B cell (primary cell): ENCODE measurements at regions not wholly inside any gene's neighbourhood (a gene's known extent, or its start where the extent isn't known, plus 50 kb on each side); places are given as distances from the start of the nearest gene placed in this dataset.

Experiments used
- ATAC-seq: fragments of 200-7000 bp; cut with Tn5 transposase; one replicate; pipeline ENCODE4 v1.10.0; 2021; ENCODE audit warnings: low read depth, mild to moderate bottlenecking, moderate number of reproducible peaks, moderate library complexity
- CTCF ChIA-PET: fragments of 350-600 bp; sonication (Branson Sonifier 250); formaldehyde crosslinking; loops from one replicate; lab custom pipeline; 2021; ENCODE audit warnings: antibody characterized with exemption, inconsistent platforms; lab: Charles Lee
- POLR2A ChIA-PET: fragments of 350-600 bp; sonication (Branson Sonifier 250); formaldehyde crosslinking; loops from one replicate; lab custom pipeline; 2021; ENCODE audit warnings: antibody characterized with exemption; lab: Charles Lee
- DNase-seq: peaks from one replicate; pipeline ENCODE4 v3.0.0; 2013
- H2AFZ ChIP-seq: 2 replicates; pipeline ENCODE4 v1.6.1; 2012; ENCODE audit warnings: mild to moderate bottlenecking, low read depth, low read length; ENCODE audit not compliant: insufficient read depth, poor library complexity, severe bottlenecking
- H3K27ac ChIP-seq, 2 donors: 1 replicate in 1 of 2; 2 replicates in 1 of 2; pipeline ENCODE4 v1.5.1; 2012 to 2013; ENCODE audit warnings: low read length in 2 of 2, mild to moderate bottlenecking in 2 of 2, moderate library complexity in 1 of 2
- H3K27me3 ChIP-seq, 4 experiments: fragments of 200-600 bp in 1 of 4; sonication (generic) in 1 of 4; replicated peaks in 1 of 4; 1 replicate in 2 of 4; 2 replicates in 2 of 4; pipeline versions ENCODE4 v1.6.1 to v1.7.0; 2013 to 2016; ENCODE audit warnings: low read length in 3 of 4, mild to moderate bottlenecking in 2 of 4, mixed read lengths in 1 of 4, moderate library complexity in 1 of 4; ENCODE audit not compliant: insufficient read depth in 4 of 4, control insufficient read depth in 3 of 4; ENCODE audit errors: control extremely low read depth in 1 of 4
- H3K36me3 ChIP-seq, 2 experiments: replicated peaks in 1 of 2; 1 replicate in 1 of 2; 2 replicates in 1 of 2; pipeline versions ENCODE4 v1.6.1 to v1.7.1; 2013; ENCODE audit warnings: low read length in 1 of 2; ENCODE audit not compliant: insufficient read depth in 2 of 2, control insufficient read depth in 1 of 2; ENCODE audit errors: control extremely low read depth in 1 of 2, extremely low read depth in 1 of 2
- H3K4me1 ChIP-seq, 2 donors: fragments of 200-600 bp in 1 of 2; sonication (generic) in 1 of 2; 1 replicate in 1 of 2; 2 replicates in 1 of 2; pipeline versions ENCODE4 v1.5.1 to v1.6.1; 2013 to 2017; ENCODE audit warnings: low read length in 2 of 2; ENCODE audit not compliant: control insufficient read depth in 2 of 2, insufficient read depth in 2 of 2
- H3K4me2 ChIP-seq: replicated peaks from 2 replicates; pipeline ENCODE3; 2012; ENCODE audit warnings: mild to moderate bottlenecking, low read depth, low read length; ENCODE audit not compliant: poor library complexity, severe bottlenecking
- H3K4me3 ChIP-seq, 5 experiments: fragments of 200-600 bp in 1 of 5; sonication (generic) in 1 of 5; 1 replicate in 3 of 5; 2 replicates in 2 of 5; pipeline versions ENCODE4 v1.5.1 to v1.7.0; 2011 to 2016; ENCODE audit warnings: low read length in 4 of 5, mild to moderate bottlenecking in 4 of 5, low read depth in 2 of 5, control low read depth in 1 of 5, moderate library complexity in 1 of 5; ENCODE audit not compliant: insufficient read depth in 1 of 5; ENCODE audit errors: control extremely low read depth in 1 of 5, extremely low read depth in 1 of 5
- H3K79me2 ChIP-seq: fragments of 200-600 bp; sonication (generic); one replicate; pipeline ENCODE4 v1.6.0; 2016; ENCODE audit warnings: low read length; ENCODE audit not compliant: control insufficient read depth, insufficient read depth
- H3K9ac ChIP-seq: fragments of 200-600 bp; sonication (generic); 2 replicates; pipeline ENCODE4 v1.6.1; 2017; ENCODE audit warnings: mild to moderate bottlenecking, low read length, moderate library complexity
- H3K9me3 ChIP-seq, 3 donors: one replicate each; pipeline versions ENCODE4 v1.6.1 to v1.7.1; 2013; ENCODE audit warnings: low read length in 2 of 3; ENCODE audit not compliant: control insufficient read depth in 2 of 3, insufficient read depth in 1 of 3; ENCODE audit errors: control extremely low read depth in 1 of 3
- H4K20me1 ChIP-seq: 2 replicates; pipeline ENCODE4 v1.6.0; 2012; ENCODE audit warnings: mild to moderate bottlenecking, low read length; ENCODE audit not compliant: insufficient read depth, control insufficient read depth, poor library complexity, severe bottlenecking
- H3K27ac Mint-ChIP-seq: one replicate; pipeline ENCODE4 v1.8.0; 2021; ENCODE audit warnings: mixed read lengths
- H3K27me3 Mint-ChIP-seq: one replicate; pipeline ENCODE4 v1.8.0; 2021; ENCODE audit warnings: mixed read lengths
- H3K4me1 Mint-ChIP-seq: one replicate; pipeline ENCODE4 v1.8.0; 2021; ENCODE audit warnings: mixed read lengths
- H3K4me3 Mint-ChIP-seq: one replicate; pipeline ENCODE4 v1.8.0; 2021; ENCODE audit warnings: mixed read lengths
- H3K9me3 Mint-ChIP-seq: one replicate; pipeline ENCODE4 v1.8.0; 2022; ENCODE audit warnings: mixed read lengths; ENCODE audit not compliant: insufficient read depth
- EZH2 ChIP-seq: IDR thresholded peaks from 2 replicates; pipeline ENCODE4 v1.6.1; 2012; ENCODE audit warnings: borderline replicate concordance, low read depth, mild to moderate bottlenecking, moderate library complexity, low read length; ENCODE audit not compliant: insufficient read depth, poor library complexity, severe bottlenecking
- WGBS: methylation state at CpG from one replicate; pipeline ENCODE4 v1.1.5; 2013; ENCODE audit warnings: missing lambda C conversion rate; ENCODE audit not compliant: insufficient coverage; 5-methylcytosine and 5-hydroxymethylcytosine counted together
- intact Hi-C: fragments of 100-400 bp; cut with micrococcal nuclease; formaldehyde crosslinking; loops from one replicate; pipeline ENCODE4 v1.10.0; 2022
- TF ChIP-seq, protein P1 (sequence below): fragments of 200-600 bp; IDR thresholded peaks from one replicate; pipeline ENCODE4 v1.8.0; 2022; ENCODE audit warnings: antibody characterized with exemption, mild to moderate bottlenecking

- Histone ChIP-seq H2AFZ (no peak overlapping the region), H3K79me2 (no peaks in the 10 kb centered on the region), H4K20me1 (no peaks in the 10 kb centered on the region), H3K9ac (no peak overlapping the region), H3K27ac (no peak overlapping the region), H3K36me3 (no peaks in the 10 kb centered on the region), H3K4me2 (no peak overlapping the region), H3K9me3 (peaks cover 0 to 3% (median 0%) of the 10 kb centered on the region in 3 donors), H3K27me3 (no peaks in the 10 kb centered on the region), H3K4me1 (no peaks in the 10 kb centered on the region), H3K4me3 (no peak overlapping the region)
- DNase-seq (no peak), ATAC-seq (no peak)
- ChIA-PET POLR2A (no interaction called here), CTCF (no interaction called here)
- no CpG with 5 or more reads among the region's 1 CpG for WGBS
- TF ChIP-seq EZH2: no peak
- intact Hi-C loops: no loop called here
- no peak overlapping the region for H3K4me3 Mint-ChIP-seq
- peaks cover 1% of the 10 kb centered on the region for H3K4me1 Mint-ChIP-seq
- H3K27me3 Mint-ChIP-seq: no peaks in the 10 kb centered on the region
- H3K9me3 Mint-ChIP-seq: peaks cover 2% of the 10 kb centered on the region
- H3K27ac Mint-ChIP-seq: no peak overlapping the region
These were observed 204.4 kb upstream of the DMRT1 start for GRCh38 chr9:636931-637591.

GRCh38 chr9:638152-638551, 203.3 kb upstream of the DMRT1 start:
- 100% methylated on average over 3 of the region's 3 CpGs for WGBS
- H3K27ac ChIP-seq: no peak overlapping the region
- intact Hi-C loops: no loop called here
- no peak overlapping the region for H3K9ac ChIP-seq
- H3K4me3 ChIP-seq: no peak overlapping the region
- Mint-ChIP-seq H3K9me3 (peaks cover 2% of the 10 kb centered on the region), H3K4me3 (no peak overlapping the region), H3K4me1 (peaks cover 4% of the 10 kb centered on the region), H3K27me3 (no peaks in the 10 kb centered on the region), H3K27ac (no peak overlapping the region)
- no peaks in the 10 kb centered on the region for H3K36me3 ChIP-seq
- H2AFZ ChIP-seq: no peak overlapping the region
- H3K4me2 ChIP-seq: no peak overlapping the region
- ATAC-seq (no peak), DNase-seq (no peak)
- ChIA-PET CTCF (no interaction called here), POLR2A (no interaction called here)
- H3K27me3 ChIP-seq: no peaks in the 10 kb centered on the region
- no peaks in the 10 kb centered on the region for H3K4me1 ChIP-seq
- TF ChIP-seq, protein P1, sequence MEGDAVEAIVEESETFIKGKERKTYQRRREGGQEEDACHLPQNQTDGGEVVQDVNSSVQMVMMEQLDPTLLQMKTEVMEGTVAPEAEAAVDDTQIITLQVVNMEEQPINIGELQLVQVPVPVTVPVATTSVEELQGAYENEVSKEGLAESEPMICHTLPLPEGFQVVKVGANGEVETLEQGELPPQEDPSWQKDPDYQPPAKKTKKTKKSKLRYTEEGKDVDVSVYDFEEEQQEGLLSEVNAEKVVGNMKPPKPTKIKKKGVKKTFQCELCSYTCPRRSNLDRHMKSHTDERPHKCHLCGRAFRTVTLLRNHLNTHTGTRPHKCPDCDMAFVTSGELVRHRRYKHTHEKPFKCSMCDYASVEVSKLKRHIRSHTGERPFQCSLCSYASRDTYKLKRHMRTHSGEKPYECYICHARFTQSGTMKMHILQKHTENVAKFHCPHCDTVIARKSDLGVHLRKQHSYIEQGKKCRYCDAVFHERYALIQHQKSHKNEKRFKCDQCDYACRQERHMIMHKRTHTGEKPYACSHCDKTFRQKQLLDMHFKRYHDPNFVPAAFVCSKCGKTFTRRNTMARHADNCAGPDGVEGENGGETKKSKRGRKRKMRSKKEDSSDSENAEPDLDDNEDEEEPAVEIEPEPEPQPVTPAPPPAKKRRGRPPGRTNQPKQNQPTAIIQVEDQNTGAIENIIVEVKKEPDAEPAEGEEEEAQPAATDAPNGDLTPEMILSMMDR: no peak
- TF ChIP-seq EZH2: no peak
- no peaks in the 10 kb centered on the region for H3K79me2 ChIP-seq
- H4K20me1 ChIP-seq: no peaks in the 10 kb centered on the region
- H3K9me3 ChIP-seq: peaks cover 0 to 3% (median 0%) of the 10 kb centered on the region in 3 donors
